Muscle layer of colon (tissue), 2 donors: ENCODE measurements at regions not wholly inside any gene's neighbourhood (a gene's known extent, or its start where the extent isn't known, plus 50 kb on each side); places are given as distances from the start of the nearest gene placed in this dataset.

Experiments used
- H3K27ac ChIP-seq: one replicate; pipeline ENCODE4 v1.7.0; 2013; ENCODE audit warnings: low read depth, mild to moderate bottlenecking, low read length, moderate library complexity
- H3K27me3 ChIP-seq, 2 donors: one replicate each; pipeline ENCODE4 v1.7.0; 2013; ENCODE audit warnings: low read length in 2 of 2, mild to moderate bottlenecking in 2 of 2; ENCODE audit not compliant: insufficient read depth in 2 of 2, control insufficient read depth in 1 of 2
- H3K36me3 ChIP-seq: one replicate; pipeline ENCODE4 v1.7.0; 2013; ENCODE audit warnings: mild to moderate bottlenecking, low read length; ENCODE audit not compliant: insufficient read depth
- H3K4me1 ChIP-seq: one replicate; pipeline ENCODE4 v1.7.0; 2013; ENCODE audit warnings: mild to moderate bottlenecking, low read length; ENCODE audit not compliant: insufficient read depth
- H3K4me3 ChIP-seq, 2 donors: one replicate each; pipeline ENCODE4 v1.7.0; 2013; ENCODE audit warnings: low read length in 2 of 2, low read depth in 1 of 2, mild to moderate bottlenecking in 1 of 2, moderate library complexity in 1 of 2
- H3K9ac ChIP-seq: one replicate; pipeline ENCODE4 v1.7.0; 2013; ENCODE audit warnings: low read length
- H3K9me3 ChIP-seq: one replicate; pipeline ENCODE4 v1.7.0; 2013; ENCODE audit warnings: mild to moderate bottlenecking, low read length
- donor health status: abdominal sarcoma.
- donor health status: Adenocarcinoma of cecum.

DNA sequence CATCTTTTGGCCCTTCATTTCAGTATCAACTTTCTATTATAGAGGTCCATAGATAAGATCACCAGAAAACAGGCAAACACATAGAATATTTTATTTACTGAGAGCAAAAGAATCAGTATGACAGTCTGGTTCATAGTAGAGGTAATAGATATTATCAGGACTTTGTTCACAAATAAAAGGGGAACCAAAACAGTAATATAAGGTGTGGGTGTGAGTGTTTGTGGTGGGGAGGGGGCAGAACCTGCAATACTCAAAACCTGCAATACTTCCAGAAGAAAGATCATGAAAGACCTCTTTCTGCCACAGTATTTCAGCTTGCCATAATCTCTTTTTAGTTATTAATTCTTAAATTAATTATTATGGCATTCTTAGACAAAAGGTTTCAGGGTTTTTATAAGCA, 578.7 kb upstream of the SLITRK1 start:
- Histone ChIP-seq H3K9me3 (no peaks in the 10 kb centered on the region), H3K36me3 (no peaks in the 10 kb centered on the region), H3K9ac (no peak overlapping the region), H3K4me1 (no peaks in the 10 kb centered on the region), H3K27me3 (no peaks in the 10 kb centered on the region), H3K4me3 (no peak overlapping the region), H3K27ac (no peak overlapping the region)

DNA sequence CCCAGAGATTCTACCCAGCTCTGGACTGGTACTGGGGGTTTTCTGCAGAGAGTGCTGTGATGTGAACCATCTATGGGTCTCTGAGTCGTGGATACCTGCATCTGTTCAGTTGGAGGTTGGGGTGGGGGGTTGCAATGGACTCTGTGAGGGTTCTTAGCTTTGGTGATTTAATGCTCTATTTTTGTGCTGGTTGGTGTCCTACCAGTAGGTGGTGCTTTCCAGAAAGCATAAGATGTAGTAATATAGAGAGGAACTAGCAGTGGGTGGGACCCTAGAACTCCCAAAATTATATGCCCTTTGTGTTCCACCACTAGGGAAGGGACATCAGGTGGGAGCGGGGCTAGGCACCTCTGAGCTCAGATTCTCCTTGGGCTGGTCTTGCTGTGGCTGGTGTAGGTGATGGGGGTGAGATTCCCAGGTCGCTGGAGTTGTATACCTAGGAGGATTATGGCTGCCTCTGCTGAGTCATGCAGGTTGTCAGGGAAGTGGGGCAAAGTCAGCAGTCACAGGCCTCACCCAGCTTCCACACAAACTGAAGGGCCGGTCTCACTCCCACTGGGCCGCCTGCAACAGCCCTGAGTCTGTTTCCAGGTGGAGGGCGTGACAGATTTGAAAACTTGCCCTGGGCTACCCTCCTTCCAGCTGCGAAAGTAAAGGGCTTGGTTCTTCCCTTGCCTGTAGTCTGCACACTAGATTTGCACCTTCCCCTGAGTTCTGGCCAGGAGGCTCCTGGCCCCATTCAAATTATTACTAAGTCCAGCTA, 573.0 kb upstream of the SLITRK1 start:
- no peak overlapping the region for H3K27ac ChIP-seq
- no peaks in the 10 kb centered on the region for H3K27me3 ChIP-seq
- H3K36me3 ChIP-seq, result no peaks in the 10 kb centered on the region

DNA sequence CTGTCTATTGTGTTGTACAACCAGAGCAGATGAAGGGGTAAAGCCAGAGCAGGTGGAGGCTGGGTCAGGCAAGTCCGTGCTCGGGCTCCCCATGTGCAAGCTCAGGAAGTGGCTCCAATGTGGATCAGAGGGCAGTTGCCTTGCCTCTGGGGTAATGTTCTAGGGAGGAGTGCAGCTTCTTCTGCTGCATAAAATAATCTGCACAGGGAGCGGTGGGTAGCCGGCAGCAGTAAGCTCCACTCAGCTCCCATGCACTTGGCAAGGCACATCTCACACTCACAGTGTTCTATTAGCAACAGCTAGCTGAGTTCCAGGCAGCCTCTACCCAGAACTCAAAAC, 565.3 kb upstream of the SLITRK1 start:
- H3K4me1 ChIP-seq, result no peaks in the 10 kb centered on the region

More for the DNA sequence above, 573.0 kb upstream of the SLITRK1 start:
- H3K9ac ChIP-seq, result no peak overlapping the region
- no peaks in the 10 kb centered on the region for H3K9me3 ChIP-seq
- no peak overlapping the region for H3K4me3 ChIP-seq
- no peaks in the 10 kb centered on the region for H3K4me1 ChIP-seq

GRCh38 chr13:84446972-84447639, 564.8 kb upstream of the SLITRK1 start:
- Histone ChIP-seq H3K4me3 (no peak overlapping the region), H3K9ac (no peak overlapping the region), H3K27me3 (no peaks in the 10 kb centered on the region), H3K4me1 (no peaks in the 10 kb centered on the region), H3K27ac (no peak overlapping the region), H3K9me3 (no peaks in the 10 kb centered on the region), H3K36me3 (no peaks in the 10 kb centered on the region)

More for the DNA sequence above, 565.3 kb upstream of the SLITRK1 start:
- Histone ChIP-seq H3K27ac (no peak overlapping the region), H3K9me3 (no peaks in the 10 kb centered on the region), H3K27me3 (no peaks in the 10 kb centered on the region), H3K9ac (no peak overlapping the region), H3K4me3 (no peak overlapping the region), H3K36me3 (no peaks in the 10 kb centered on the region)

- Histone ChIP-seq H3K27ac (no peak overlapping the region), H3K4me1 (no peaks in the 10 kb centered on the region), H3K9me3 (no peaks in the 10 kb centered on the region), H3K27me3 (no peaks in the 10 kb centered on the region), H3K9ac (no peak overlapping the region), H3K36me3 (no peaks in the 10 kb centered on the region), H3K4me3 (no peak overlapping the region)
Observed at GRCh38 chr13:84445776-84446175, 563.5 kb upstream of the SLITRK1 start.

DNA sequence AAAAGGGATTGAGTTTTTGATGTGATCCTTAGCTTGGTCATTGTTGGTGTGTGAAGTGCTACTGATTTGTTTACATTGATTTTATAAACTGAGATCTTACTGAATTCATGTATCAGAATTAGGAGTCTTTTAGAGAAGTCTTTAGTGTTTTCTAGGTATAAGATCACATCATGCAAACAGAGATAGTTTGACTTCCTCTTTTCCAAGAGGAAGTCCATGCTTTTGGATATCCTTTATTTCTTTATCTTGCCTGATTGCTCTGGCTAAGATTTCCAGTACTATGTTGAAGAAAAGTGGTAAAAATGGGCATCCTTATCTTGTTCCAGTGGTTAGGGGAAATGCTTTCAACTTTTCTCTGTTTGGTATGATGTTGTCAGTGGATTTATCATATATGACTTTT, 561.2 kb upstream of the SLITRK1 start:
- Histone ChIP-seq H3K9me3 (no peaks in the 10 kb centered on the region), H3K9ac (no peak overlapping the region), H3K36me3 (no peaks in the 10 kb centered on the region), H3K27ac (no peak overlapping the region), H3K4me3 (no peak overlapping the region), H3K27me3 (no peaks in the 10 kb centered on the region), H3K4me1 (no peaks in the 10 kb centered on the region)

- H3K4me3 ChIP-seq, result no peak overlapping the region
- H3K27ac ChIP-seq, result no peak overlapping the region
- H3K27me3 ChIP-seq, result no peaks in the 10 kb centered on the region
- H3K4me1 ChIP-seq, result no peaks in the 10 kb centered on the region
- H3K9ac ChIP-seq, result no peak overlapping the region
- no peaks in the 10 kb centered on the region for H3K36me3 ChIP-seq
- H3K9me3 ChIP-seq, result no peaks in the 10 kb centered on the region
Observed at GRCh38 chr13:84439108-84439507, 556.8 kb upstream of the SLITRK1 start.

DNA sequence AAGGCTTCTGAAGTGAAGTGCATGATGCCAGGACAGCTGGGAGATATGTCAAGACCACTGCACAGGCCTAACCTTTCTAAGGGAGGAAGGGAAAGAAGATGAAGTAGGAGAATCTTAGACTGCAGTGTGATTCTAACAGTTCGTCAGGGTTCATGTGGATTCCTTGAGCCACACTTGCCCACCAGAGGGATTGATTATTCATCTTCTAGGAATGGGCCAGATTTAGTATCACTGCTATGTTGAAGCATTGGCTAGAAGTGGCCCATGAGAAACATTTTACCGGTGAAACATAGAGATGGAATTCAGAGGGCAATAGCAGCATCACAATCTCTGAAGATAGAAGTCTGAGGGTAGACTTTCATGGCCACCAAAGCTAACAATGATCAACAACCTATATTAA, 550.8 kb upstream of the SLITRK1 start:
- H3K4me3 ChIP-seq, result no peak overlapping the region
- H3K9ac ChIP-seq, result no peak overlapping the region
- no peaks in the 10 kb centered on the region for H3K36me3 ChIP-seq
- H3K4me1 ChIP-seq, result no peaks in the 10 kb centered on the region
- no peaks in the 10 kb centered on the region for H3K9me3 ChIP-seq
- H3K27ac ChIP-seq, result no peak overlapping the region
- no peaks in the 10 kb centered on the region for H3K27me3 ChIP-seq

GRCh38 chr13:84431646-84432045, 549.4 kb upstream of the SLITRK1 start:
- Histone ChIP-seq H3K36me3 (no peaks in the 10 kb centered on the region), H3K9ac (no peak overlapping the region), H3K27me3 (no peaks in the 10 kb centered on the region), H3K27ac (no peak overlapping the region), H3K4me1 (no peaks in the 10 kb centered on the region), H3K9me3 (no peaks in the 10 kb centered on the region), H3K4me3 (no peak overlapping the region)

DNA sequence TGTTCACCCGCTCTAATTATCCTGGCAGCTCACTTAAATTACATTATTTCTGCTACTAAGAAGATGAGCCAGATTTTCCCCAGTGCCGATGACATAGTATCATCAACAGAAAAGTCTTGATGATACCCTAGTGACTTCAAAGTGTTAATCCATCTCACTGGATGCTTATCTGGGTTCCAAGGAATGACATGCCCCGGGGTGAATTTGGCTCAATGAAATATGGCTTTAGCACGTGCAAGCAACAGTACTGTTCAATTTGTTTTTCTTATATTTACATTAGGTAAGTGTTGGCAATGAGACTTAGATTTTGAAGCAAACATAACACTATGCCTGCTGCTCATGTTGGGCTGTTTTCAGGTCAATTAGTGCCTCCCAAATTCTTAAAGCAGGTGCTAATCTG, 548.2 kb upstream of the SLITRK1 start:
- Histone ChIP-seq H3K27me3 (no peaks in the 10 kb centered on the region), H3K9me3 (no peaks in the 10 kb centered on the region), H3K36me3 (no peaks in the 10 kb centered on the region), H3K4me3 (no peak overlapping the region), H3K27ac (no peak overlapping the region), H3K4me1 (no peaks in the 10 kb centered on the region), H3K9ac (no peak overlapping the region)

GRCh38 chr13:84430015-84430414, 547.7 kb upstream of the SLITRK1 start:
- Histone ChIP-seq H3K9ac (no peak overlapping the region), H3K9me3 (no peaks in the 10 kb centered on the region), H3K27ac (no peak overlapping the region), H3K27me3 (no peaks in the 10 kb centered on the region), H3K4me3 (no peak overlapping the region), H3K36me3 (no peaks in the 10 kb centered on the region), H3K4me1 (no peaks in the 10 kb centered on the region)

- H3K27ac ChIP-seq, result no peak overlapping the region
- H3K4me3 ChIP-seq, result no peak overlapping the region
- H3K27me3 ChIP-seq, result no peaks in the 10 kb centered on the region
- no peaks in the 10 kb centered on the region for H3K36me3 ChIP-seq
- H3K9me3 ChIP-seq, result no peaks in the 10 kb centered on the region
- no peak overlapping the region for H3K9ac ChIP-seq
- no peaks in the 10 kb centered on the region for H3K4me1 ChIP-seq
Observed at GRCh38 chr13:84418041-84418440, 535.8 kb upstream of the SLITRK1 start.
